Urinary bladder (tissue), 3 donors: ENCODE measurements at regions not wholly inside any gene's neighbourhood (a gene's known extent, or its start where the extent isn't known, plus 50 kb on each side); places are given as distances from the start of the nearest gene placed in this dataset.
"Not testable (repeated sequence)": the region's sequence is repeated elsewhere in the genome, so short reads cannot be mapped to it uniquely, and the experiment has no call there.

Experiments used
- DNase-seq: peaks from one replicate; pipeline ENCODE4 v3.0.0-alpha.2; 2015; ENCODE audit errors: extremely low spot score
- H3K27ac ChIP-seq: one replicate; pipeline ENCODE4 v1.5.1; 2013; ENCODE audit warnings: low read depth, mild to moderate bottlenecking, moderate library complexity
- H3K36me3 ChIP-seq: one replicate; pipeline ENCODE4 v1.6.1; 2013; ENCODE audit warnings: mild to moderate bottlenecking, moderate library complexity; ENCODE audit not compliant: insufficient read depth
- H3K4me1 ChIP-seq: one replicate; pipeline ENCODE4 v1.6.1; 2013; ENCODE audit warnings: mild to moderate bottlenecking, moderate library complexity; ENCODE audit not compliant: insufficient read depth
- H3K4me3 ChIP-seq: one replicate; pipeline ENCODE4 v1.5.1; 2013; ENCODE audit warnings: low read depth, low read length
- WGBS: extraction: QIAGEN DNeasy Blood & Tissue Kit; methylation state at CpG from one replicate; pipeline ENCODE4 v1.1.7; 2013; 5-methylcytosine and 5-hydroxymethylcytosine counted together
- donor health status: healthy with polysubstance abuse.
- donor health status: healthy.

DNA sequence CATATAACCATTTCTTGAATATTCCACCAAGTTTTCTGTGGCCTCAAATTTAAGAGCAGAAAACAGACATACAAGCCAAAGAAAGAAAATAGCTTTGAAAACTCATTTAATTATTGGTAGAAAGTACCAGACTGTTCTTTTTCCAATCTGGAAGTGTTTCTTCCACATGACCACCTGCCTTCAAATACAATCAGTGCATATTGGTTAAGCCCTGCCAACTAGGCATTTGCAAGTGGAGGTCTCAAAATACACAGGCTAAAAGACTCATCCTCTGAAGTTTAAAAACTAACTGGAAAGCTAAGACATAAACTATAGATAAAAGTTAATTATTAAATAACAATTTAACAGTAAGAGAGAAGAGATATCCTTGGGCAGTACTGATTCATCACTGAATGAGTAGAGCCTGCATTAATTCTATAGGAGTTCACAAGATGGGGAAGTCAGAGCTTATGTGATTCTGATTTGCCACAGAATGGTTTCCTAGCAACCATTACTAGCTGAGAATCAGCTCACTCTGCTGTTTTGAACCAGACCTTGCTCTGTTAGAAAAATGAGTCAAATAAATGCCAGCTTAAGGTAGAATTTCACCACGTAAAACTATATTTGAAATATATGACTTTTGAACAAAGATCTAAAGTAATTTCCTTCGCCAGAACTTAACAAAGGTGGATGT lies 433.8 kb downstream of the FUT8 start:
- Histone ChIP-seq H3K27ac (no peak overlapping the region), H3K4me1 (no peaks in the 10 kb centered on the region), H3K36me3 (no peaks in the 10 kb centered on the region), H3K4me3 (no peak overlapping the region)
- 57% methylated on average over 2 of the region's 2 CpGs for WGBS
- DNase-seq: no peak

DNA sequence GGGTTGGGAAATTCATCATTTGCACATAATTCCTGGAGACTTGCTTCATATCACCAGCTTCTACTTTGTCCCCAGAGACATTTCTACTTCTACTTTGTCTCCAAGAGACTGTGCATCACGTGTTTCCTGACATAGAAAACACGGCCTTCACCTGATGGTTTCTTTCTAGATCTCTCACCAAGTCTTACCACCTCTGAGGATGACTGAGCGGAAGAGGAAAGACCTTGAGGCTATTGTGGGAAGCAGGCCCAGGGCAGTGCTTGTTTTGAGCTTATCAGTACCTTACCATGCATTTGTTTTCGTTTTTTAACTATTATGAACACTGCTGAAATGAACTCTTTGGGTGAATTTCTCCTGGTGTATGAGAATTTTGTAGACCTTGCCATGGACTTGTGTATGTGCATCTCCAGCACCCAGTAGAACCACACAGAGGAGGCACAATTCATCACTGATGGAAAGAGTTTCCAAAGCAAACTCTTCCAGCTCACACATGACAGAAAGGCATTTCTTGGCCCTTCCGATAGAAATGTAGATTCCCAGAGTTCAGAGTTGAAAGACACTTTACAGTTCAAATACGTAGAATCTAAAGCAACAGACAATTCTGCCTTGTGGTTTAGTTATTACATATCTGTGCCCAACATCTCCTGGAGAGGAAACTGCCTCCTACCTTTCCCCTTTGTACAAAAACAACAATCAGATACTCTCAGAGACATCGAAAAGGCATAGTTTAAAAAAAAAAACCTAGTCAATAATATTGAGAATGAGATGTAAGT lies 434.7 kb downstream of the FUT8 start:
- H3K36me3 ChIP-seq: no peaks in the 10 kb centered on the region
- no peaks in the 10 kb centered on the region for H3K4me1 ChIP-seq
- 81% methylated on average over 7 of the region's 7 CpGs for WGBS
- no peak overlapping the region for H3K27ac ChIP-seq
- H3K4me3 ChIP-seq: no peak overlapping the region
- DNase-seq: no peak

DNA sequence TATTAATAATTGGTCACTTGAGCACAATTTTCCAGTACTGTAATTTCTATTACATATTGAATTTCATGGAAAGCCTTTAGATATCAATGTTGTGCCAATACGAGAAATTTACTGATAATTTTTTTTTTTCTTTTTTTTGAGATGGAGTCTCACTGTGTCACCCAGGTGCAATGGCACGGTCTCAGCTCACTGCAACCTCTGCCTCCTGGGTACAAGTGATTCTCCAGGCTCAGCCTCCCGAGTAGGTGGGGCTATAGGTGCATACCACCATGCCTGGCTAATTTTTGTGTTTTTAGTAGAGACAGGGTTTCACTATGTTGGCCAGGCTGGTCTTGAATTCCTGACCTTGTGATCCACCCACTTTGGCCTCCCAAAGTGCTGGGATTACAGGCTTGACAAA lies 435.4 kb downstream of the FUT8 start:
- not testable (repeated sequence) for H3K4me1 ChIP-seq, H3K36me3 ChIP-seq, H3K27ac ChIP-seq, H3K4me3 ChIP-seq, DNase-seq
- 87% methylated on average over 3 of the region's 3 CpGs for WGBS

DNA sequence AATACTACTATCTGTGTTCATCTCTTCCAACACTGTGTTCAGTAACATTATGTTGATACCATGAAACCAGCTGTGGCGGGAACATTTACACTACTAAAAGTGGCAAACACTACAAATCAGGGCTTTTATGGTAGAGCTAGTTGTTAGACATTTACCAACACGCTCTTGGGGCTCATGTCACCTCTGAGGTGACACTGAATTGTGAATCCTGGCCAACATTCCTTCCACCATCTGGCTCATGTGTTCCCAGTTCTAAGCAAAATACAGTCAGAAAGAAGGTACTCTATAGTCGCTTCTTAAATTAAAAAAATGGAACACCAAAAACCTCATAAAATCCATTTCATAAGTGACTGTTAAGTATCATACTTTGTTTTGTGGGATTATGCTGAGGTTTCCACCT lies 436.6 kb downstream of the FUT8 start:
- WGBS: 93% methylated on average over 3 of the region's 3 CpGs
- Histone ChIP-seq H3K27ac (no peak overlapping the region), H3K36me3 (no peaks in the 10 kb centered on the region), H3K4me1 (no peaks in the 10 kb centered on the region), H3K4me3 (no peak overlapping the region)
- no peak for DNase-seq

DNA sequence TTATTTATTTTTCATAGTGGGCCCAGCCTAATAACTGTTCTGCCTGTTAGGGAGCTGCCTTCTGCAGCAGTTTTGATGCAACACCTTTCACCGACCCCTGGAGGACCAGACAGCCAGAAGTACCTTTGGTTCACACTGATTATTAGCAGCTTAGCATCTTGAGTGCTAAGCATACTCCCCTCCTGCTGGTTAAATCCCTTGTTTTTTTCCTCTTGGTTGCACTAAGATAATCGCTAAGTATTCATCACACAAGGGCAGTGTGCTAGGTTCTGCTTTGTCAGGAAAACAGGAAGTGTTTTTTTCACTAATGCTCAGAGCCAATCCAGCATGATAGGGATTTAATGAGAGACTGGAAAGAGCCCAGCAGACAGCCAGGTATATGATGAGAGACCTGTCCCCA lies 437.0 kb downstream of the FUT8 start:
- no peak for DNase-seq
- Histone ChIP-seq H3K4me1 (no peaks in the 10 kb centered on the region), H3K36me3 (no peaks in the 10 kb centered on the region), H3K27ac (no peak overlapping the region), H3K4me3 (no peak overlapping the region)
- 60% methylated on average over 2 of the region's 2 CpGs for WGBS

DNA sequence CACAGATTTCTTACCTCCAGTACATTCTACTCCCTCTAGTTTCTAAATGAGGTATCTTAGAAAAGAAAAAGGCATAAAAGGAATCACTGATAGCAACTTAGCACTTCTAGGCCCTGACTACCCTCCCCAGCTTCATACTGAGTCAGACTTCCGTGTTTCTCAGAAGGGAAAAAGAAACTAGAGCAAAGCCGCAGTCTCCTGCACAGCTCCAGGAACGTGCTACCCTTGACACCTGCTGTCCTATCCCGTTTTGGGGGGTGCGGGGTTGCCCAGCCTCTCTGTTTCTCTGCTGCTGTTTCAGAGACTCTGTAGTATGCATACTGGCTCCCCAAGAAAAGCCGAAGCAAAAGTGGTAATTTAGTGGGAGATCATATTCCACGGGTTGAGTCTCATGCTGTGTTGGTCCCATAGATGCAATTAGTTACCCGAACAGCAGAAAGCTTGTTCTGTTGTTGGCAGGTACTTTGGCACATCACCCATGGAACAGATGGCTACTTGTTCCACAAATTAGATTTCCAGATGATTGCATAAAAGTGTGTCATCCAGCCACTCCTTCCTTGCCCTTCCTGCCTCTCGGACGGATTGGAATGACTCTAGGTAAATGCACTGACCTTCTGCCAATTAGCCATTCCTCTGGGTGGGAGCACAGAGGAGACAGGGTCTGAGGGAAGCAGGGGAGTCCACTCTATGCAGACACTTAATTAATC lies 438.1 kb downstream of the FUT8 start:
- Histone ChIP-seq H3K36me3 (no peaks in the 10 kb centered on the region), H3K4me1 (no peaks in the 10 kb centered on the region), H3K27ac (no peak overlapping the region), H3K4me3 (no peak overlapping the region)
- 84% methylated on average over 10 of the region's 10 CpGs for WGBS
- no peak for DNase-seq

DNA sequence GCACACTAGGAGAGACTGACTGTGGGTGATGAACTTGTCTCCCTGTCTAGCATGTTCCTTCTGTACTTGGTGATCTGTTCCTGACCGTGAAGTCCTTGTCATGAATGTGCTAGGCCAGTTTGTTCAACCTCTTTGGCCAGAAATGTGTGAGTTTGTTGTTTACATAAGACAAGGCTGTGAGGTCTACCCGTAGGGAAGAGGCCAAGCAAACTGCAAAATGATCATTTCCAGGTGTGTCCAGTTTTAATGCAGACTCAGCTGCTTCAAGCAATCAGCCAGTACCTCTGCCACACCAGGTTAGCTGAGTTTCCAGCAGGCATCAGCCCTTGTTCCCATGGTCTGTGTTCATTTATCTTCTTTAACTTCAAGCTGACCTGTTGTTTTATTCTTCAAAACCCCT lies 440.2 kb downstream of the FUT8 start:
- no peaks in the 10 kb centered on the region for H3K36me3 ChIP-seq
- no peak overlapping the region for H3K27ac ChIP-seq
- H3K4me1 ChIP-seq: no peaks in the 10 kb centered on the region
- H3K4me3 ChIP-seq: no peak overlapping the region
- WGBS: 36% methylated on average over 2 of the region's 2 CpGs
- no peak for DNase-seq

DNA sequence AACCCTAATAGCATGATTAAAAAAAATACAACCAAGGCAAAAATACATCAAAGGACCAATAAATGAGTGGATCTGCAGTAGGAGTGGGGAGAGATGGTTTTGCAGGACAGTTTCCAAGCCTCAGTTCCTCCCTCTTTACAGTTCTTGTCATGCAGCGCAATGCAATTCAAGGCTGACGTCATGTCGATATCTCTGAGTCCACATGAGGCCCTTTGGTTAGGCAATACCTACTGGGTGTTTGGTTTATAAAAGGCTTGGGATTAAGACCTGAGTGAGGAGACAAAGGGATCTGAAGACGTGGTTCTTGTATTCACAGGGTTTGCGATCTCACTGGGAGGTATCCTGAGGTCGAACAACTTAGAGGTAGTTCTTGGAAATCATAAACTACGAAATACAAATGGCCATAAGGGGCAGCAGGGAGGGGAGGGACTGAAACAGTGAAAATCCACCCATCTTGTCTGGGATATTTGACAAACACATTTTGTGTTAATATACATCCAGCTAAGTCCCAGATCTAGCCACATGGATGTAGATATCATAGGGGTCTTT lies 441.0 kb downstream of the FUT8 start:
- H3K36me3 ChIP-seq: no peaks in the 10 kb centered on the region
- H3K4me1 ChIP-seq: no peaks in the 10 kb centered on the region
- WGBS: 74% methylated on average over 7 of the region's 7 CpGs
- no peak overlapping the region for H3K27ac ChIP-seq
- H3K4me3 ChIP-seq: no peak overlapping the region
- no peak for DNase-seq

DNA sequence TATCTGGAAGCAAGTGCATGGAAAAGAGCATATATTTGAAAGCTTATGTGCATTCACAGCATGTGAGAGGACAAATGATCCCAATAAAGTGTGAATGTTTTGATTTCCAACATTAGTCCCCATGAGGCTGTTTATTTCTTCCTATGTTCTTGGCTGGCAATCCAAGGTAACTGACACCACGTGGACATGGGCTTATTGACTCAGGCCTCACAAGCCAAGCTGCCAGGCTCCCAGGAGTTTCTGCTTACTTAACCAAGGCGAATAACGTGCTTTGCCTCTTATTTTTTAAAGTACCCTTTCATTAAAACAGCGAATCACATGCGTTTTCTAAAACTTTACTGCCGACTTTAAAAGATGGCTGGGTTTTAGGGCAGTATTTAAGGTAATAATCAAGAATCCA lies 441.7 kb downstream of the FUT8 start:
- 66% methylated on average over 6 of the region's 6 CpGs for WGBS
- DNase-seq: no peak

DNA sequence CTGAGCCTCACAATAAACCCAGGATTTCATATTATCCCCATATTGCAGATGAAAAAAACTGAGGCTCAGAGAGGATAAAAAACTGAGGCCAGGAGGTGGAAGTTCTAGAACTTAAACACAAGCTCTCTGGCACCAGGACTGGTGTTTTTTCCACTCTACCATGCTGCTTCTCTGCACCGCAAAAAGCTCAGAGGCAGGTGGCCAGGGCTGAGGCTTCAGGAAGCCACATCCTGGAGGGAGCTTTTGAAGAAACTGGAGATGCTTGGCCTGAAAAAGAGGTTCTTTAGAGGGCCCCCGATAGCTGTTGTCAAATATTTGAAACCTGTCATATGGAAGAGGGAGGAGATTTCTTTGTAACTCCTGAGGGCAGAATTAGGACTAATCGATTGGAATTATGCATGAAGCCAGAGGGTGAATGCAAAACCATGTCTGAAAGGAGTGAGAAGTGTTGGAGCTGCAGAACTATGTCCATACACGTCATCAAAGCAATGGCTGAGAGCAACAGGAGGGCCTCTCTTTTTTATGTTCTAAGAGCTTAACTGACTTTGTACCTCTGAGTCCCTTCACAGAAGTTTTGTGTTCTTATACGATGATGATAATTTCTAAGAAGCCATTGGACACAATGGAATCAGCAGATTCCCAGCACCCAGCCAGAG lies 448.6 kb downstream of the FUT8 start:
- DNase-seq: no peak
- Histone ChIP-seq H3K4me3 (no peak overlapping the region), H3K27ac (no peak overlapping the region), H3K4me1 (no peaks in the 10 kb centered on the region), H3K36me3 (no peaks in the 10 kb centered on the region)
- 81% methylated on average over 5 of the region's 5 CpGs for WGBS

More for the DNA sequence above, 441.7 kb downstream of the FUT8 start:
- no peaks in the 10 kb centered on the region for H3K4me1 ChIP-seq
- H3K27ac ChIP-seq: no peak overlapping the region
- no peak overlapping the region for H3K4me3 ChIP-seq
- no peaks in the 10 kb centered on the region for H3K36me3 ChIP-seq

DNA sequence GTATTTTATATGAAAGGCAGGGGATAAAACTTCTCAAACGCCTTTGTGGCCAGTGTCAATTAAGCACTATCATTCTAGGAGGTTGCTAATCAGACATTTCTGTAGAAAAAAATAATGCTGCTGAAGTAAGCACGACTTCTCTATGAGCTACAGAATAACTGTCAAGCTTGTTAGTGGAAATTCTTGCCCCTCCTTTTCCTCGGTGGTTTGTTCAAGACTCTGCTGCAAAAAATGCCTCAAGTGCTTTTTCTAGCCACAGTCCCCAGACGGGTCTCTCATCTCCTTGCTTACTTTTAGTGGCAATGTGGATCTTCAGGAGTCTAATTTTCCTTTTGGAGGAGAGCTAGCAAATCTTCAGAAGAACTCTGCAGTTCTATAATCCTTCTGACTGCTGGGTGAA lies 452.0 kb downstream of the FUT8 start:
- Histone ChIP-seq H3K36me3 (no peaks in the 10 kb centered on the region), H3K4me1 (no peaks in the 10 kb centered on the region), H3K4me3 (no peak overlapping the region), H3K27ac (no peak overlapping the region)
- DNase-seq: no peak
- 25% methylated on average over 4 of the region's 4 CpGs for WGBS

DNA sequence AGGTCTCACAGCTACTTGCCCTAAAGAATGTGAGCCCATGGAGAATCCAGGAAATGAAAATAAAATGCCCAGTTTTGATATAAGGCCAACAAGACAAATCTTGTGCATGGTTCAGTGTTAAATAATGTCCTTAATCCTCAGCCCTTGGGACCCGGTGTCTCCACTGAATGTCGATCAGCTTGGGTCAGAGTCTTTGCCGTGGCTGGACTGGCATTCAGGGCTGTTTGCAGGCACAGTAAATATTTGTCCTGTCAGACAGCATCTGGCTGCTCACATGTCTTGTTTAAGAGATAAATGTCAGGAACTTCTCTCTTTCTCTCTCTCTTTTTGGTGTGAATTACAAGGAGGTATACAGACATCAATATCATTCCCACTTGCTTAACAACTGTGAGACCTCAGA lies 452.5 kb downstream of the FUT8 start:
- Histone ChIP-seq H3K36me3 (no peaks in the 10 kb centered on the region), H3K27ac (no peak overlapping the region), H3K4me3 (no peak overlapping the region), H3K4me1 (no peaks in the 10 kb centered on the region)
- no peak for DNase-seq
- 46% methylated on average over 3 of the region's 3 CpGs for WGBS

DNA sequence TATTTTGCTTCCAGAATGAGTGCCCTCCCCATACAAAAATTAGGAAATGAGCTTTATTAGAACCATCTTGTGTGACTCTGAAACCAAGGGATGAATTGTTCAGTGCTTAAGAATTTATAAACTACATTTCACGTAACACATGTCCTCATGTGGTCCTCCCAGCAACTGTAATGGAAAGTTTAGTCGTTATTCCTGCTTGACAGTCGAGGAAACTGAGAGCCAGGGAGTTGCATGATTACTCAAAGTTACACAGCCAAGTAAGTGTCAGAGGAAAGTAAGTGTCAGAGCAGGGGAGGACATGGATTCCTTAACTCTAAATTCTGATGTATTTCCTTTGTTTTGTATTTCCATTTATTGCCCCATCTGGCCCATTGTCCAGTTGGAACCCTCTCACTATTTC lies 453.9 kb downstream of the FUT8 start:
- Histone ChIP-seq H3K4me3 (no peak overlapping the region), H3K4me1 (no peaks in the 10 kb centered on the region), H3K36me3 (no peaks in the 10 kb centered on the region), H3K27ac (no peak overlapping the region)
- WGBS: 54% methylated on average over 3 of the region's 3 CpGs
- DNase-seq: no peak
